Activated gamma-delta T cell treated with anti-CD3 and anti-CD28 coated beads, Interleukin-2, amount 50 U/mL, for 16 hours (primary cell): ENCODE measurements at regions not wholly inside any gene's neighbourhood (a gene's known extent, or its start where the extent isn't known, plus 50 kb on each side); places are given as distances from the start of the nearest gene placed in this dataset.
A peak's percentile ranks its signal among the peaks of the same experiment; 100 is the strongest.

Source experiments
- DNase-seq: peaks from one replicate; pipeline ENCODE4 v3.0.0-alpha.2; 2020; ENCODE audit warnings: low read depth

GRCh38 chr12:66962290-66962689, 283.4 kb upstream of the GRIP1 start:
- DNase-seq, result no peak

- DNase-seq, result no peak
These were observed 285.0 kb upstream of the GRIP1 start for GRCh38 chr12:66963901-66964300.

GRCh38 chr12:66964629-66965028, 285.8 kb upstream of the GRIP1 start:
- peak; percentile 11 for DNase-seq

GRCh38 chr12:66965621-66966020, 286.7 kb upstream of the GRIP1 start:
- no peak for DNase-seq

GRCh38 chr12:66971816-66972215, 292.9 kb upstream of the GRIP1 start:
- no peak for DNase-seq

- no peak for DNase-seq
These were observed 292.6 kb upstream of the CAND1 start for GRCh38 chr12:66976526-66976925.

GRCh38 chr12:66978802-66979201, 290.4 kb upstream of the CAND1 start:
- DNase-seq, result no peak

- no peak for DNase-seq
These were observed 289.9 kb upstream of the CAND1 start for GRCh38 chr12:66979251-66979650.

GRCh38 chr12:66984077-66984476, 285.1 kb upstream of the CAND1 start:
- DNase-seq, result no peak

GRCh38 chr12:66984962-66985361, 284.2 kb upstream of the CAND1 start:
- DNase-seq, result no peak

GRCh38 chr12:66999141-66999540, 270.0 kb upstream of the CAND1 start:
- DNase-seq, result no peak

- DNase-seq, result no peak
These were observed 267.9 kb upstream of the CAND1 start for GRCh38 chr12:67001251-67001650.

GRCh38 chr12:67002720-67003119, 266.4 kb upstream of the CAND1 start:
- DNase-seq, result no peak

- no peak for DNase-seq
These were observed 262.5 kb upstream of the CAND1 start for GRCh38 chr12:67006610-67007009.

GRCh38 chr12:67014642-67015041, 254.5 kb upstream of the CAND1 start:
- no peak for DNase-seq

GRCh38 chr12:67018105-67018504, 251.1 kb upstream of the CAND1 start:
- DNase-seq, result no peak

- no peak for DNase-seq
These were observed 250.1 kb upstream of the CAND1 start for GRCh38 chr12:67019070-67019469.

- peak; percentile 2 for DNase-seq
These were observed 243.5 kb upstream of the CAND1 start for GRCh38 chr12:67025543-67026114.

GRCh38 chr12:67026487-67027246, 242.5 kb upstream of the CAND1 start:
- no peak for DNase-seq

GRCh38 chr12:67028529-67028928, 240.6 kb upstream of the CAND1 start:
- DNase-seq, result no peak

- DNase-seq, result no peak
These were observed 234.9 kb upstream of the CAND1 start for GRCh38 chr12:67034110-67034879.

GRCh38 chr12:67035121-67035520, 234.0 kb upstream of the CAND1 start:
- no peak for DNase-seq

- DNase-seq, result no peak
These were observed 230.7 kb upstream of the CAND1 start for GRCh38 chr12:67038486-67038885.
